ENCODE measurements at regions not wholly inside any gene's neighbourhood (a gene's known extent, or its start where the extent isn't known, plus 50 kb on each side); places are given as distances from the start of the nearest gene placed in this dataset.

DNA sequence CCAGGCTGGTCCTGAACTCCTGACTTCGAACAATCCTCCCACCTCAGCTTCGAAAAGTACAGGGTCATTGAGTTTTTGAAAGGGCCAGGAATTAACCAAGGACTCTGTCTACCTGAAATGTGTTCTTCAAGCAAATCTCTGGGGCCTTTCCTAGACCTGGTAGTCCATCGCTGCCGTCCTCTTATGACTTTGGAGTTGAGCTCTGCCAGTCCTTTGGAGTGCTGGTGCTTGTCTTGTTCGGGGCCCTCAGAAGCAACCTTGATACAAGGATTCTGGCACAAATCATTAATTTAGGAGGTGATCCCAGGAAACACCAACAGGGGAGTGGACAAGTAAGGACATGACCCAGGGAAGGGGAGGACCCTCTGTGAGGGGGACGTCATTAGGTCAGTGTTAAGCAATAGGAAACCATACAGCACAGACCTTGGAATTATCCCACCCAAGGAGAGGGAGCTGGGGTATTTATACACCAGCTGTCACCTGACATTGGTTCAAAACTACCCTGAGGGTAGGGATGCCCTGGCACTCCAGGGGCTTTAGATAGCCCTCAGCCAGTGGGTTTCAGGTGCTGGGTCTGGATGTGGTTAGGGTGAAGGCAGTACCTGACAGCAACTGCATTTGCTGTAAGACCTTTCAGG is 187.2 kb downstream of the FOXL1 start:
- intact Hi-C loops (cut with micrococcal nuclease): no loop called here

DNA sequence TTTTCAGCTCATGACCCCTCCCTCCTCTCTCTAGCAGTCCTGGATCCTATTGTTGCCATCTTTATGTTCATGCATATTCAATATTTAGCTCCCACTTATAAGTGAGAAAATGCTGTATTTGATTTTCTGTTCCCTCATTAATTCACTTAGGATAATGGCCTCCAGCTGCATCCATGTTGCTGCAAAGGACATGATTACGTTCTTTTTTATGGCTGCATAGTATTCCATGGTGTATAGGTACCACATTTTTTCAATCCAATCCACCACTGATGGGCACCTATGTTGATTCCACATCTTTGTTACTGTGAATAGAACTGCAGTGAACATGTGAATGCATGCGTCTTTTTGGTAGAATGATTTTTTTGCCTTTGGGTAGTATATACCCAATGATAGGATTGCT is 188.4 kb downstream of the FOXL1 start:
- peaks cover 9% of the 10 kb centered on the region for H3K27me3 Mint-ChIP-seq (ENCODE audit: low read depth)

More for the DNA sequence above, 187.2 kb downstream of the FOXL1 start:
- Mint-ChIP-seq H3K4me3 (ENCODE audit: low read depth) (no peak overlapping the region), H3K9me3 (no peaks in the 10 kb centered on the region), H3K27me3 (ENCODE audit: low read depth) (peaks cover 13% of the 10 kb centered on the region), H3K36me3 (ENCODE audit: low read depth) (no peaks in the 10 kb centered on the region), H3K4me1 (ENCODE audit: low read depth) (no peaks in the 10 kb centered on the region), H3K27ac (no peak overlapping the region)
- DNase-seq (ENCODE audit: low spot score): no peak

DNA sequence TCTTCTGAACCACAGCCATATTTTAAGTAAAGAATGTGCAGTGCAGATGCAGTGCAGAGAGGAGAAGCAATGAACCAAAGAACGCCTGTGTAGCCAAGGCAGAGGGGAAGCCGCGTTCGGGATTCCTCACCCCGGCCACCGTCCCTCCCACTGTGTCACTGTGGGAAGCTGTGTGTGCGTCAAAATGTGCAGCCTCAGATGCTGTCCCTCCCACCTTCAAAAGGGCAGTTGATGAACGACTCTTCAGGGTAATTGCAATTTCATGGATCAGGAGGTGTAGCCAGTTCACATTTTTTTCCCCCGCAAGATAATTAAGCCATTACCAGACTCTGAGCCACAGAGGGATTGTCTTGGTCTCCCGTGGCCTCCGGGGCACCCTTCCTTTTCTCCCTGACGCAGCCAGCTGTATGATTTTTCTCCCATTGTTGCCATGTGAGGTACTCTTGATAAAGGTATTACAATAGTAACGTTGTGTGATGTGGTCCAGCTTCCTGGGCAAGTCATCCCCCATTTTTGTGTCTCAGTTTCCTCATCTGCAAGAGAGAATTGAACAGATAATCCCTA is 190.0 kb downstream of the FOXL1 start:
- H3K27ac Mint-ChIP-seq: no peak overlapping the region
- H3K4me1 Mint-ChIP-seq (ENCODE audit: low read depth): no peaks in the 10 kb centered on the region
- H3K36me3 Mint-ChIP-seq (ENCODE audit: low read depth): no peaks in the 10 kb centered on the region
- DNase-seq (ENCODE audit: low spot score): no peak
- intact Hi-C loops (cut with micrococcal nuclease): no loop called here
- H3K9me3 Mint-ChIP-seq: no peaks in the 10 kb centered on the region
- H3K27me3 Mint-ChIP-seq (ENCODE audit: low read depth): no peaks in the 10 kb centered on the region
- no peak overlapping the region for H3K4me3 Mint-ChIP-seq (ENCODE audit: low read depth)

More for the DNA sequence above, 188.4 kb downstream of the FOXL1 start:
- Mint-ChIP-seq H3K4me1 (ENCODE audit: low read depth) (no peaks in the 10 kb centered on the region), H3K27ac (no peak overlapping the region), H3K9me3 (no peaks in the 10 kb centered on the region), H3K4me3 (ENCODE audit: low read depth) (no peak overlapping the region), H3K36me3 (ENCODE audit: low read depth) (no peaks in the 10 kb centered on the region)
- intact Hi-C loops (cut with micrococcal nuclease): no loop called here
- no peak for DNase-seq (ENCODE audit: low spot score)

DNA sequence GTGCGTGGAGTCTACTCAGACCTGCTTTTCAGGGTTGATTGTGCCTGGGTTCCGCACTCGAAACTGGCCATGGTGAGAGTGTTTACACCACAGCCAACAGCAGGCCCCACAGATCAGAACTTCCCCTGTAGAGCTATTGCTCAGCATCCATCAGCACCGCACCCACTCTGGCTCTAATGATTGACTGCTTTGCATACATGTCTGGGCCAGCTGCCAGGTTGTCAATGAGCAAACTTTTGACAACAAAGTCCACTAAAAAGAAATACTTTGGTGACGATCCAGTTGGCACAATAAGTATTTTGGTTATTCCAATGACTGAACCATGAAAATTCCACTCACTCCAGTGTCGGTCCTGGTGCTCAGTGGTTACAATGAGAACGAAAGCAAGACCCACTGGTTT is 190.7 kb downstream of the FOXL1 start:
- intact Hi-C loops (cut with micrococcal nuclease): no loop called here

DNA sequence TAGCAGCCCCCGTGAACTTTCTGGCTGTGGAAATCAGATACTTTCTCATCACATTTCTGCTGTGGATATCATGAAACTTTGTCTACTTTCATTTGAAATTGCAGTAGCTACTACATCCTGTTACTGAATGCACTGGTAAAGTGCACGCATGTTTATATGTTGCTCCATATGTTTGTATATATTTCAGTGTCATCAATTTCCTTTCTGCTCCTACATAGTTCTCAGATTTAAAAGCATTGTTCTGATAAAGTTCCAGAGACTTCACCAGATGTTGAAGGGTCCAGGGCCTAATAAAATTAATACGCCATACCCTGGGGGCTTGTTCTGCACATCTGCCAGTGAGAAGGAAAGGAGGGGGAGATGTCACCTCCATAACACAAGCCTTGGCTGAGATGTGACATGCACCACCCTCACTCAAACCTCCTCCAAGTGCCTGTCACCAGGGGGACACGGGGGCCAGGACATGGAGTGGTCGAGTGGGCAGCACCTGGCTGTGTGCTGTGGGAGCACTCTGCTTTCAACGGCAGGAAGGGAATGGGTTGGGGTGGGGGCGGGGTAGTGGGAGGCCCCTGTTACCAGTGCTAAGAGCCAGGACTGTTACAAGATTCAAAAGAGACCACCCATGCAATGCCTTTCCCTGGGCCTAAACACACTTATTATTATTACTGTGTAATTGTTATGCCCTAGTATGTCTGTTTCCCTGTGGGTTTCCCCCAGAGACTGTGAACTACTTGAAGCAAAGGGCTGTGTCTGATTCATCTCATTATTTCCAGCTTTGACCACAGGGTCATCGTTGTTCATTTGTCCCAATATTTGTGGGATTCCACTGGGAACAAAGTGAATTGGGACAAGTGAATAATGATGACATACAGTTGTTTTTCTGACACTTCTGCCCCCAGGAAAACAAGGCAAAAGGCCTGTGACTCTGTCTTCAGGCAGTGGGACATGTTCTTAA is 193.4 kb downstream of the FOXL1 start:
- DNase-seq (ENCODE audit: low spot score): no peak
- Mint-ChIP-seq H3K27ac (no peak overlapping the region), H3K4me3 (ENCODE audit: low read depth) (no peak overlapping the region), H3K4me1 (ENCODE audit: low read depth) (no peaks in the 10 kb centered on the region), H3K9me3 (no peaks in the 10 kb centered on the region), H3K36me3 (ENCODE audit: low read depth) (no peaks in the 10 kb centered on the region), H3K27me3 (ENCODE audit: low read depth) (no peaks in the 10 kb centered on the region)
- intact Hi-C loops (cut with micrococcal nuclease): no loop called here

More for the DNA sequence above, 190.7 kb downstream of the FOXL1 start:
- no peaks in the 10 kb centered on the region for H3K27me3 Mint-ChIP-seq (ENCODE audit: low read depth)
- no peaks in the 10 kb centered on the region for H3K36me3 Mint-ChIP-seq (ENCODE audit: low read depth)
- DNase-seq (ENCODE audit: low spot score): no peak
- H3K9me3 Mint-ChIP-seq: no peaks in the 10 kb centered on the region
- H3K27ac Mint-ChIP-seq: no peak overlapping the region
- no peak overlapping the region for H3K4me3 Mint-ChIP-seq (ENCODE audit: low read depth)
- H3K4me1 Mint-ChIP-seq (ENCODE audit: low read depth): no peaks in the 10 kb centered on the region

DNA sequence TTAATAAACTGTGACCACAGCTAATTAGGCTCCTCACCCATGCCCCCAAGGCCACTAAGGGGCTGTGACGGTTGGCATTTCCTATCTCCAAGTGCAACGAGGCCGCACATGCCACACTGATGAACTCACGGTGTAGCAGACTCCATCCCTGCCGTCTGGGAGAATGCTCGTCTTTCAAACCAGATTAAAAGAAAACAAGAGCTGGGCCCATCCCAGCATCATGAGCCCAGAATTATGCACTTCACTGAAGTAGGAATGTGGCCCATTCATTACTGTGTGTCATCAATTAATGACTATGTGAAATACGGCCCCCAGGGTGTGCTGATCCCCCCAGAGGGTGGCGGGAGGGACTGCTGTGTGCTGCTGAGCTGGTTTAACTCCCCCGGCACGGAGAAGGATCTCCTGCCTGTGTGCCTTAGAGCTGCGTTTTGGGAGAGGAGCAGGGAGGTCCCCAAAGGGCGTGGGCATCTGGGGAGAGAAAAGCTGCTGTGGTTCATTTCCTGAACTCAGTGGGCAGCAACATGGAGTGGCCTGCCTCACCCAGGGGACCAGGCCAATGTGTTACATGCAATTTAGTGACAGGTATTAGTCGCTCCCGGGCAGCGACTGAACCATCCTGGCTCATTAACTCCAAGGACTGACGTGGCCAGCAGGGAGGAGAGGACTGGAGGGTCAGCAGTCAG is 194.5 kb downstream of the FOXL1 start:
- Mint-ChIP-seq H3K36me3 (ENCODE audit: low read depth) (no peaks in the 10 kb centered on the region), H3K27me3 (ENCODE audit: low read depth) (no peaks in the 10 kb centered on the region), H3K4me1 (ENCODE audit: low read depth) (no peaks in the 10 kb centered on the region), H3K9me3 (no peaks in the 10 kb centered on the region), H3K4me3 (ENCODE audit: low read depth) (no peak overlapping the region), H3K27ac (no peak overlapping the region)
- intact Hi-C loops (cut with micrococcal nuclease): no loop called here
- DNase-seq (ENCODE audit: low spot score): no peak

DNA sequence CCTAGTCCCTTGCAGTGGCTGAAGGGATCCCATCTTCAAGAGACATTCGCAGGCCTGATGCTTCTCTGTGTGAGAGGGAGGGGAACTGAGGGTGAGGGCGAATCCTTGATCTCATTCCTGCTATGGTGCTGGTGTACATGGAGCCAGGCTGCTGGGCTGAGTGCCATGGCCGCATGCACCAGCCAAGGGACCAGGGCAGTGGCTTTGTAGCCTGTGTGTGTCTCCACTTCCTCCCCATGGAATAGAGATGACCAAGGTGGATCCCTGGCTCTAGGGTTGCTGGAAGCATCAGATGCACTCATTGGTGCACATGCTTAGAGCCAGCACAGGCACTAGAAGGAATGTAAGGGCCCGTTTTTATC is 195.0 kb downstream of the FOXL1 start:
- no peak overlapping the region for H3K4me3 Mint-ChIP-seq (ENCODE audit: low read depth)
- H3K36me3 Mint-ChIP-seq (ENCODE audit: low read depth): no peaks in the 10 kb centered on the region
- H3K27me3 Mint-ChIP-seq (ENCODE audit: low read depth): no peaks in the 10 kb centered on the region
- no peaks in the 10 kb centered on the region for H3K9me3 Mint-ChIP-seq
- no peak overlapping the region for H3K27ac Mint-ChIP-seq
- intact Hi-C loops (cut with micrococcal nuclease): no loop called here
- no peak for DNase-seq (ENCODE audit: low spot score)
- H3K4me1 Mint-ChIP-seq (ENCODE audit: low read depth): no peaks in the 10 kb centered on the region

DNA sequence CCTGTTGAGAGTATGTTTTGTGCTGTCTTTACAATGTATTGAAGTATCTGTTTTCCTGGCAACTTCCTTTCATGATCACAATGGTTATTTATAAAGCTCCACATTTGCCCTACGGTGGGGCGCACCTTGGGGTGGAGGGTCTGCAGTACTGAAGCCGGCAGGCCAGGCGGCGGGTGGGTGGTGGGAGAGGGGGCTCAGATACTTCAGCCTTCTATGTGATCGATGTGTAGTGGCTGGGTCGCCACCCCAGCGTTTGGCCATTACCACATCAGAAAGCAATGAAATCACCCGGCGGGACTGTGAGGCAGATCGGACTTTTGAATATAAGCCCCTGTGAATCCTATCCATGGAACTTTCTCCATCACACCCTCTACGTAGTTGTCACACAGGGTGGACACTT is 196.6 kb downstream of the FOXL1 start:
- Mint-ChIP-seq H3K4me1 (ENCODE audit: low read depth) (no peaks in the 10 kb centered on the region), H3K4me3 (ENCODE audit: low read depth) (no peak overlapping the region), H3K9me3 (no peaks in the 10 kb centered on the region), H3K27ac (no peak overlapping the region), H3K27me3 (ENCODE audit: low read depth) (peaks cover 3% of the 10 kb centered on the region), H3K36me3 (ENCODE audit: low read depth) (no peaks in the 10 kb centered on the region)
- intact Hi-C loops (cut with micrococcal nuclease): no loop called here
- DNase-seq (ENCODE audit: low spot score): no peak

DNA sequence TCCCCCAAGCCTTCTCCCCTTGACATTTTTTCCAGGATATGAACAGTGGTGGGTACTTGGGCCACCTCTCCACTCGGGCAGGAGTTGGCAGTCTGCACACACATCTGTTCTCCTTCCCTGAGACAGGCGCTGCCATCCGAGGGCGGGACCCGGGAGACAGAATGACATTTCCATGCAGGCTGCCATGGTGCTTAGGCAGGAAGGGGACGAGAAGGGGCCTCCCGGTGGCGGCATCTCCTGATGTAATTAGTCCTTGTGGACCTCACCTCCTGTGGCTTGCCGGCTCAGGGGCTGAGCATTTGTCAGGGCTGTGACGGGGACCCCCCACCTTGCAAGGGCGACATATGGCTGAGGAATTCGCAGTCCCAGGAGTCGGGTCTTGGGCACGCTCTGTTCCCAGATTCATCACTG is 197.2 kb downstream of the FOXL1 start:
- H3K27ac Mint-ChIP-seq: no peak overlapping the region
- H3K9me3 Mint-ChIP-seq: no peaks in the 10 kb centered on the region
- no peaks in the 10 kb centered on the region for H3K36me3 Mint-ChIP-seq (ENCODE audit: low read depth)
- no peak overlapping the region for H3K4me3 Mint-ChIP-seq (ENCODE audit: low read depth)
- H3K27me3 Mint-ChIP-seq (ENCODE audit: low read depth): peaks cover 3% of the 10 kb centered on the region
- no peaks in the 10 kb centered on the region for H3K4me1 Mint-ChIP-seq (ENCODE audit: low read depth)
- no peak for DNase-seq (ENCODE audit: low spot score)
- intact Hi-C loops (cut with micrococcal nuclease): no loop called here

DNA sequence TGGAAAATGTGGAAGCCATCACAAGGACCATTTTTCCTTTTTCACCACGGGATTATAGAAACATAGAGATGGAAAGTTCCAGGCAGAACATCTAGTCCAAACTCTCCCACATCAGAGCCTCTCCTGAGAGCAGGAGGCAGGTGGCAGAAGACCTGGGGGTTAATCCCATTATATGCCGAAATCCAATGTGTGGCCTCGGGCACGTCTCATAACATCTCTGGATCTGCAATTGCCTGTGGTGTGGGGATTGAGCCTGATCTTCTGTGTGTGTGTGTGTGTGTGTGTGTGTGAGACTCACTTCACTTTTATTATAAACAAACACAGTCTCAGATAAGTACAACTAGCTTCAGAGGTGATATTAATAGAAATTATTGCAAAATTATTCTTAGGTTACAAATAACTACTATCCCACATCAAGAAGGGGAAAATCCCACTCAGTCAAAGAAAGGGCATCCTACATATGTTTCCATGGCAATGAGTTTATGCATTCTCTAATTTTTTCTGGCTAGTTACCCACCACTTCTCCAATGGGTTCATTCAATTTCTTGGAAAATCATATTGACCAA is 199.1 kb downstream of the FOXL1 start:
- intact Hi-C loops (cut with micrococcal nuclease): no loop called here
- H3K4me3 Mint-ChIP-seq (ENCODE audit: low read depth): no peak overlapping the region
- H3K27me3 Mint-ChIP-seq (ENCODE audit: low read depth): peaks cover 3% of the 10 kb centered on the region
- no peaks in the 10 kb centered on the region for H3K4me1 Mint-ChIP-seq (ENCODE audit: low read depth)
- H3K27ac Mint-ChIP-seq: no peak overlapping the region
- no peak for DNase-seq (ENCODE audit: low spot score)
- H3K9me3 Mint-ChIP-seq: no peaks in the 10 kb centered on the region
- H3K36me3 Mint-ChIP-seq (ENCODE audit: low read depth): no peaks in the 10 kb centered on the region

DNA sequence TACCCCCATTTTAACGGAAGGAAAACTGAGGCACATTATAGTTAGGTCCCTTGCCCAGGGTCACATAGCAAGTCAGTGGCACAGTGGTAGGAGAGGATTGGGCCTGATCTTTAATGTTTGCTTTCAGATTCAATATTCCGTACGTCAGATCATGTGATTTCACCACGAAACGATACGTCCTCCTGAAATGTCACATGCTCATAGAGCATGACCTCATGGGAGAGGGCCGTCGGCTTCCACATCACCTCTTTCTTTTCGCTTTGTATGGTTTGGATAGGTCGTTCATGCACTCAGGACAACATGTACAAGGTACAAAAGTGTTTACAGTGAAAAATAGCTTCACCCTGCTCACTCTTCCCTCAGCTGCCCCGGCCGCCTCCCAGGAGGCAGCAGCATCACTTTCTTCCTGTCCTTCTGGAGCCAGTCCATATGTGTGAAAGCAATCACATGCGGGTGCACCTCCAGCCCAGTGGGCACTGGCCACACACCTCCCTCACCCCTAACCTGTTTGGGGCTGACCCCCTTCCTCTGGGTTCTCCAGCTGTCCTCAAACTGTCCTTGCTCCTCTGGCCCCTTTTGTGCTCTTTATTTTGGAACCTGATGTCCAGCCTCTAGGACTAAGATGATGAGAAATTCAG is 199.9 kb downstream of the FOXL1 start:
- no peak overlapping the region for H3K4me3 Mint-ChIP-seq (ENCODE audit: low read depth)
- peaks cover 3% of the 10 kb centered on the region for H3K27me3 Mint-ChIP-seq (ENCODE audit: low read depth)
- intact Hi-C loops (cut with micrococcal nuclease): no loop called here
- DNase-seq (ENCODE audit: low spot score): no peak
- no peaks in the 10 kb centered on the region for H3K36me3 Mint-ChIP-seq (ENCODE audit: low read depth)
- H3K27ac Mint-ChIP-seq: no peak overlapping the region
- no peaks in the 10 kb centered on the region for H3K4me1 Mint-ChIP-seq (ENCODE audit: low read depth)
- H3K9me3 Mint-ChIP-seq: no peaks in the 10 kb centered on the region

DNA sequence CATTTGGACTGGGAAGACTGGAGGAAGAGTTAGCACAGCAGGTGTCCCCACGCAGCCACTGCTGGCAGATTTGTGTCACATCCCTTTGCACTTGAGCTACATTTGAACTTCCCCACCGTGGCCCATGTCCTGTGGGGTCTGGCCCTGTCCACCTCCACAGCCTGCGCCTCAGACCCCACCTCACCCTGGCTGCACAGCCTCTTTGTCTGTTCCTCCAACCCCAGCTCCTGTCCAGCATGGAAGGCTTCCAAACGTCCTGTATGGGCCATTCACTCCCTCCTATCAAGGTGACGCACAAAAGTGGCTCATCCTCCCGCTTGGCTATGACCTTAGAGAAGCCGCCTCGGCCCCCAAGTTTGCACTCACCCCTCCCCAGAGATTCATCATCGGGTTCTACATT is 200.6 kb downstream of the FOXL1 start:
- no peak for DNase-seq (ENCODE audit: low spot score)
- peaks cover 3% of the 10 kb centered on the region for H3K27me3 Mint-ChIP-seq (ENCODE audit: low read depth)
- no peaks in the 10 kb centered on the region for H3K36me3 Mint-ChIP-seq (ENCODE audit: low read depth)
- no peak overlapping the region for H3K27ac Mint-ChIP-seq
- intact Hi-C loops (cut with micrococcal nuclease): no loop called here
- no peak overlapping the region for H3K4me3 Mint-ChIP-seq (ENCODE audit: low read depth)
- H3K4me1 Mint-ChIP-seq (ENCODE audit: low read depth): no peaks in the 10 kb centered on the region
- H3K9me3 Mint-ChIP-seq: no peaks in the 10 kb centered on the region

All from activated T-helper 2 cell treated with anti-CD3 and anti-CD28 coated beads, Interferon-gamma antibody, Interleukin-2, Interleukin-4, amounts not matched to agents 10 μg/mL and 5 μg/mL and 100 μg/mL, durations not matched to agents 14 hours and 24 hours and 36 hours (primary cell).